Upper lobe of left lung (tissue), 4 donors: ENCODE measurements at regions not wholly inside any gene's neighbourhood (a gene's known extent, or its start where the extent isn't known, plus 50 kb on each side); places are given as distances from the start of the nearest gene placed in this dataset.

Experiments
- EP300 ChIP-seq, 4 donors: sonication (generic); formaldehyde crosslinking; IDR thresholded peaks; one replicate each; pipeline ENCODE4 v1.5.1; 2017; ENCODE audit warnings: antibody characterized with exemption in 4 of 4, control low read depth in 2 of 4
- TF ChIP-seq, protein P1 (sequence below), 6 experiments: fragments of 450-650 bp in 4 of 6; fragments of 200-600 bp in 2 of 6; sonication (generic) in 2 of 6; IDR thresholded peaks; one replicate each; pipeline ENCODE4 v1.5.1; 2016 to 2019; ENCODE audit warnings: antibody characterized with exemption in 6 of 6

DNA sequence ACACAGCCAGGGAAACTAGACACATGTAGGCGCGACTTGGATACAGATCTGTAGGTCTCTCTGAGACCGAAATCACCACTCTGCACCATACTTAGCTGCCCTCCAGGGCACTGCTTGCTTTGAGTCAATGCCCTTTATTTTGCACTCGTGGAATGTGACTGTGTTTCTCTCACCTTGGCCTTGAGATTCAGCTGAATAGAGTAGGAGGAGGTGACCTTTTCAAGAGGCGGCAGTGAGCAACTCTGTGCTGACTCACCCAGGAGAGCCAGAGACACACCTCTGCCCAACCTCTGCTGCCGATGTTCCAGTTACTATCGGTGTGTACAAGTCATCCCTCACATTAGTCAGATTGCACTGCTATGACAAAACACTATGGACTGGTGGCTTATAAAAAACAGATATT, 583.4 kb downstream of the VRK1 start:
- no peak for TF ChIP-seq EP300 (IDR thresholded peaks at IDR 0.05)
- TF ChIP-seq, protein P1, sequence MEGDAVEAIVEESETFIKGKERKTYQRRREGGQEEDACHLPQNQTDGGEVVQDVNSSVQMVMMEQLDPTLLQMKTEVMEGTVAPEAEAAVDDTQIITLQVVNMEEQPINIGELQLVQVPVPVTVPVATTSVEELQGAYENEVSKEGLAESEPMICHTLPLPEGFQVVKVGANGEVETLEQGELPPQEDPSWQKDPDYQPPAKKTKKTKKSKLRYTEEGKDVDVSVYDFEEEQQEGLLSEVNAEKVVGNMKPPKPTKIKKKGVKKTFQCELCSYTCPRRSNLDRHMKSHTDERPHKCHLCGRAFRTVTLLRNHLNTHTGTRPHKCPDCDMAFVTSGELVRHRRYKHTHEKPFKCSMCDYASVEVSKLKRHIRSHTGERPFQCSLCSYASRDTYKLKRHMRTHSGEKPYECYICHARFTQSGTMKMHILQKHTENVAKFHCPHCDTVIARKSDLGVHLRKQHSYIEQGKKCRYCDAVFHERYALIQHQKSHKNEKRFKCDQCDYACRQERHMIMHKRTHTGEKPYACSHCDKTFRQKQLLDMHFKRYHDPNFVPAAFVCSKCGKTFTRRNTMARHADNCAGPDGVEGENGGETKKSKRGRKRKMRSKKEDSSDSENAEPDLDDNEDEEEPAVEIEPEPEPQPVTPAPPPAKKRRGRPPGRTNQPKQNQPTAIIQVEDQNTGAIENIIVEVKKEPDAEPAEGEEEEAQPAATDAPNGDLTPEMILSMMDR (IDR thresholded peaks at IDR 0.05), result no peak
